ENCODE measurements at regions not wholly inside any gene's neighbourhood (a gene's known extent, or its start where the extent isn't known, plus 50 kb on each side); places are given as distances from the start of the nearest gene placed in this dataset.
"Not testable (repeated sequence)": the region's sequence is repeated elsewhere in the genome, so short reads cannot be mapped to it uniquely, and the experiment has no call there.

- no peak for DNase-seq (ENCODE audit: low read depth in 1 of 2, low spot score in 1 of 2)
Observed at GRCh38 chr1:5688081-5689077, 303.8 kb downstream of the NPHP4 start.

GRCh38 chr1:5686925-5687706 lies 305.1 kb downstream of the NPHP4 start:
- no peak for DNase-seq (ENCODE audit: low read depth in 1 of 2, low spot score in 1 of 2)

- DNase-seq (ENCODE audit: low read depth in 1 of 2, low spot score in 1 of 2), result no peak
Observed at GRCh38 chr1:5686195-5686594, 306.0 kb downstream of the NPHP4 start.

- no peak for DNase-seq (ENCODE audit: low read depth in 1 of 2, low spot score in 1 of 2)
Observed at GRCh38 chr1:5685446-5686040, 306.7 kb downstream of the NPHP4 start.

- no peak for DNase-seq (ENCODE audit: low read depth in 1 of 2, low spot score in 1 of 2)
Observed at GRCh38 chr1:5684791-5685190, 307.4 kb downstream of the NPHP4 start.

- no peak for DNase-seq (ENCODE audit: low read depth in 1 of 2, low spot score in 1 of 2)
Observed at GRCh38 chr1:5683446-5683845, 308.8 kb downstream of the NPHP4 start.

GRCh38 chr1:5682626-5683225 lies 309.5 kb downstream of the NPHP4 start:
- no peak for DNase-seq (ENCODE audit: low read depth in 1 of 2, low spot score in 1 of 2)

GRCh38 chr1:5681654-5682053 lies 310.6 kb downstream of the NPHP4 start:
- DNase-seq (ENCODE audit: low read depth in 1 of 2, low spot score in 1 of 2), result no peak

GRCh38 chr1:5680600-5680999 lies 311.6 kb downstream of the NPHP4 start:
- no peak for DNase-seq (ENCODE audit: low read depth in 1 of 2, low spot score in 1 of 2)

- no peak for DNase-seq (ENCODE audit: low read depth in 1 of 2, low spot score in 1 of 2)
Observed at GRCh38 chr1:5678759-5679158, 313.5 kb downstream of the NPHP4 start.

- not testable (repeated sequence) for DNase-seq (ENCODE audit: low read depth in 1 of 2, low spot score in 1 of 2)
Observed at GRCh38 chr1:5672355-5672754, 319.9 kb downstream of the NPHP4 start.

GRCh38 chr1:5670590-5671350 lies 321.5 kb downstream of the NPHP4 start:
- DNase-seq (ENCODE audit: low read depth in 1 of 2, low spot score in 1 of 2), result no peak

GRCh38 chr1:5667513-5668325 lies 324.5 kb downstream of the NPHP4 start:
- no peak for DNase-seq (ENCODE audit: low read depth in 1 of 2, low spot score in 1 of 2)

- DNase-seq (ENCODE audit: low read depth in 1 of 2, low spot score in 1 of 2), result no peak
Observed at GRCh38 chr1:5664906-5665875, 327.0 kb downstream of the NPHP4 start.

GRCh38 chr1:5664081-5664768 lies 328.0 kb downstream of the NPHP4 start:
- no peak for DNase-seq (ENCODE audit: low read depth in 1 of 2, low spot score in 1 of 2)

- DNase-seq (ENCODE audit: low read depth in 1 of 2, low spot score in 1 of 2), result no peak
Observed at GRCh38 chr1:5662744-5663126, 329.5 kb downstream of the NPHP4 start.

GRCh38 chr1:5662086-5662743 lies 330.0 kb downstream of the NPHP4 start:
- DNase-seq (ENCODE audit: low read depth in 1 of 2, low spot score in 1 of 2), result no peak
